ENCODE measurements at regions not wholly inside any gene's neighbourhood (a gene's known extent, or its start where the extent isn't known, plus 50 kb on each side); places are given as distances from the start of the nearest gene placed in this dataset.

- intact Hi-C loops (cut with micrococcal nuclease) = no loop called here
- H3K27ac ChIP-seq (ENCODE audit: low read length in 2 of 2) = no peak overlapping the region
- no peaks in the 10 kb centered on the region for H4K20me1 ChIP-seq (ENCODE audit: control insufficient read depth, insufficient read depth, low read length, poor library complexity, severe bottlenecking)
- Mint-ChIP-seq H3K9me3 (ENCODE audit: insufficient read depth) (peaks cover 2% of the 10 kb centered on the region), H3K27me3 (no peaks in the 10 kb centered on the region), H3K4me1 (no peaks in the 10 kb centered on the region), H3K4me3 (no peak overlapping the region), H3K27ac (no peak overlapping the region)
- no peak overlapping the region for H3K4me3 ChIP-seq (ENCODE audit: control extremely low read depth in 1 of 5, extremely low read depth in 1 of 5, insufficient read depth in 1 of 5, low read depth in 2 of 5, low read length in 4 of 5)
- H3K27me3 ChIP-seq (replicated peaks in 1 of 4; ENCODE audit: control extremely low read depth in 1 of 4, control insufficient read depth in 3 of 4, insufficient read depth in 4 of 4, low read length in 3 of 4) = no peaks in the 10 kb centered on the region
- no peaks in the 10 kb centered on the region for H3K79me2 ChIP-seq (ENCODE audit: control insufficient read depth, insufficient read depth, low read length)
- no peak overlapping the region for H3K4me2 ChIP-seq (replicated peaks; ENCODE audit: low read depth, low read length, poor library complexity, severe bottlenecking)
- POLR2A ChIA-PET = no interaction called here
- H2AFZ ChIP-seq (ENCODE audit: insufficient read depth, low read depth, low read length, poor library complexity, severe bottlenecking) = no peak overlapping the region
- H3K9ac ChIP-seq (ENCODE audit: low read length) = no peak overlapping the region
- no peaks in the 10 kb centered on the region for H3K4me1 ChIP-seq (ENCODE audit: control insufficient read depth in 2 of 2, insufficient read depth in 2 of 2, low read length in 2 of 2)
- no peak for ATAC-seq (ENCODE audit: low read depth)
- no peak for TF ChIP-seq EZH2 (IDR thresholded peaks at IDR 0.05; ENCODE audit: borderline replicate concordance, insufficient read depth, low read depth, low read length, poor library complexity, severe bottlenecking)
- no peak for TF ChIP-seq CTCF (IDR thresholded peaks at IDR 0.05)
- H3K9me3 ChIP-seq (ENCODE audit: control extremely low read depth in 1 of 3, control insufficient read depth in 2 of 3, insufficient read depth in 1 of 3, low read length in 2 of 3) = peaks cover 1 to 4% (median 4%) of the 10 kb centered on the region in 3 donors
- CTCF ChIA-PET = no interaction called here
- no peak for DNase-seq
- H3K36me3 ChIP-seq (replicated peaks in 1 of 2; ENCODE audit: control extremely low read depth in 1 of 2, control insufficient read depth in 1 of 2, extremely low read depth in 1 of 2, insufficient read depth in 2 of 2, low read length in 1 of 2) = no peaks in the 10 kb centered on the region
Observed at GRCh38 chr21:23986987-23987386, 1620.3 kb downstream of the MRPL39 start.

- H3K9me3 ChIP-seq (ENCODE audit: control extremely low read depth in 1 of 3, control insufficient read depth in 2 of 3, insufficient read depth in 1 of 3, low read length in 2 of 3) = peaks cover 1 to 8% (median 4%) of the 10 kb centered on the region in 3 donors
- no peak overlapping the region for H3K27ac ChIP-seq (ENCODE audit: low read length in 2 of 2)
- H3K9ac ChIP-seq (ENCODE audit: low read length) = no peak overlapping the region
- no peaks in the 10 kb centered on the region for H4K20me1 ChIP-seq (ENCODE audit: control insufficient read depth, insufficient read depth, low read length, poor library complexity, severe bottlenecking)
- Mint-ChIP-seq H3K9me3 (ENCODE audit: insufficient read depth) (peaks cover 2% of the 10 kb centered on the region), H3K4me3 (no peak overlapping the region), H3K27ac (no peak overlapping the region), H3K27me3 (no peaks in the 10 kb centered on the region), H3K4me1 (no peaks in the 10 kb centered on the region)
- WGBS (ENCODE audit: insufficient coverage) = no CpG with 5 or more reads among the region's 2 CpGs
- TF ChIP-seq CTCF (IDR thresholded peaks at IDR 0.05) (no peak), EZH2 (IDR thresholded peaks at IDR 0.05; ENCODE audit: borderline replicate concordance, insufficient read depth, low read depth, low read length, poor library complexity, severe bottlenecking) (no peak)
- no peak overlapping the region for H3K4me2 ChIP-seq (replicated peaks; ENCODE audit: low read depth, low read length, poor library complexity, severe bottlenecking)
- no peak for ATAC-seq (ENCODE audit: low read depth)
- no peaks in the 10 kb centered on the region for H3K4me1 ChIP-seq (ENCODE audit: control insufficient read depth in 2 of 2, insufficient read depth in 2 of 2, low read length in 2 of 2)
- H3K27me3 ChIP-seq (replicated peaks in 1 of 4; ENCODE audit: control extremely low read depth in 1 of 4, control insufficient read depth in 3 of 4, insufficient read depth in 4 of 4, low read length in 3 of 4) = no peaks in the 10 kb centered on the region
- no peaks in the 10 kb centered on the region for H3K79me2 ChIP-seq (ENCODE audit: control insufficient read depth, insufficient read depth, low read length)
- intact Hi-C loops (cut with micrococcal nuclease) = no loop called here
- no peaks in the 10 kb centered on the region for H3K36me3 ChIP-seq (replicated peaks in 1 of 2; ENCODE audit: control extremely low read depth in 1 of 2, control insufficient read depth in 1 of 2, extremely low read depth in 1 of 2, insufficient read depth in 2 of 2, low read length in 1 of 2)
- no peak overlapping the region for H2AFZ ChIP-seq (ENCODE audit: insufficient read depth, low read depth, low read length, poor library complexity, severe bottlenecking)
- ChIA-PET CTCF (no interaction called here), POLR2A (no interaction called here)
- no peak overlapping the region for H3K4me3 ChIP-seq (ENCODE audit: control extremely low read depth in 1 of 5, extremely low read depth in 1 of 5, insufficient read depth in 1 of 5, low read depth in 2 of 5, low read length in 4 of 5)
- no peak for DNase-seq
Observed at GRCh38 chr21:23986214-23986613, 1621.1 kb downstream of the MRPL39 start.

All from B cell (primary cell).